IMR-90 (cell line): ENCODE measurements at regions not wholly inside any gene's neighbourhood (a gene's known extent, or its start where the extent isn't known, plus 50 kb on each side); places are given as distances from the start of the nearest gene placed in this dataset.

Experiments
- ATAC-seq: fragments of 200-7000 bp; cut with Tn5 transposase; 2 replicates; pipeline ENCODE4 v1.9.1; 2020; ENCODE audit warnings: low read depth, mild to moderate bottlenecking, moderate library complexity
- BruUV-seq: library from RNA; stranded (reverse); fragments of 400-500 nt; replicated peaks from 2 replicates; lab custom pipeline; 2021; lab: Mats Ljungman, UMichigan
- CTCF ChIA-PET: fragments of 300-600 bp; formaldehyde crosslinking; extraction: SDS; loops from one replicate; lab custom pipeline; 2021; ENCODE audit warnings: antibody characterized with exemption; lab: Yijun Ruan, JAX
- POLR2A ChIA-PET: fragments of 300-600 bp; sonication (Branson Sonifier 250); formaldehyde crosslinking; loops from one replicate; lab custom pipeline; 2022; ENCODE audit warnings: antibody characterized with exemption; ENCODE audit not compliant: unreplicated experiment; lab: Charles Lee
- DNase-seq: peaks from one replicate; pipeline ENCODE4 v3.0.0; 2013
- H2AFZ ChIP-seq: replicated peaks from 2 replicates; pipeline ENCODE3; 2013; ENCODE audit warnings: low read length, mild to moderate bottlenecking; ENCODE audit not compliant: poor library complexity
- H2AK5ac ChIP-seq: 2 replicates; pipeline ENCODE4 v1.6.1; 2013; ENCODE audit warnings: low read depth, low read length, inconsistent platforms
- H2AK9ac ChIP-seq: replicated peaks from 2 replicates; pipeline ENCODE3; 2013; ENCODE audit warnings: mild to moderate bottlenecking, low read depth, low read length, moderate library complexity; ENCODE audit not compliant: poor library complexity
- H2BK120ac ChIP-seq: 2 replicates; pipeline ENCODE4 v1.6.1; 2013; ENCODE audit warnings: low read depth, low read length, inconsistent platforms
- H2BK15ac ChIP-seq: 3 replicates; pipeline ENCODE4 v1.6.1; 2013; ENCODE audit warnings: low read depth, low read length, inconsistent platforms
- H2BK20ac ChIP-seq: 2 replicates; pipeline ENCODE4 v1.6.1; 2013; ENCODE audit warnings: low read depth, mild to moderate bottlenecking, inconsistent platforms, low read length, moderate library complexity
- H2BK5ac ChIP-seq: 2 replicates; pipeline ENCODE4 v1.6.1; 2013; ENCODE audit warnings: mild to moderate bottlenecking, low read depth, low read length, inconsistent platforms; ENCODE audit not compliant: poor library complexity, severe bottlenecking
- H3K14ac ChIP-seq: replicated peaks from 2 replicates; pipeline ENCODE4 v1.6.1; 2013; ENCODE audit warnings: low read depth, low read length, inconsistent platforms
- H3K18ac ChIP-seq: 2 replicates; pipeline ENCODE4 v1.6.1; 2013; ENCODE audit warnings: low read depth, low read length, control low read depth
- H3K23ac ChIP-seq: 2 replicates; pipeline ENCODE4 v1.6.1; 2013; ENCODE audit warnings: low read depth, low read length, inconsistent platforms
- H3K27ac ChIP-seq: 2 replicates; pipeline ENCODE4 v1.5.1; 2013; ENCODE audit warnings: mild to moderate bottlenecking, control low read depth, low read length; ENCODE audit not compliant: insufficient read depth
- H3K27me3 ChIP-seq: 2 replicates; pipeline ENCODE4 v1.6.1; 2013; ENCODE audit warnings: low read length; ENCODE audit not compliant: control insufficient read depth, insufficient read depth
- H3K36me3 ChIP-seq: 2 replicates; pipeline ENCODE4 v1.6.1; 2013; ENCODE audit warnings: low read length, mixed read lengths; ENCODE audit not compliant: control insufficient read depth, insufficient read depth
- H3K4ac ChIP-seq: 2 replicates; pipeline ENCODE4 v1.6.1; 2013; ENCODE audit warnings: low read depth, low read length, inconsistent platforms
- H3K4me1 ChIP-seq: 2 replicates; pipeline ENCODE4 v1.6.1; 2013; ENCODE audit warnings: low read length, mixed read lengths; ENCODE audit not compliant: control insufficient read depth, insufficient read depth
- H3K4me2 ChIP-seq: 2 replicates; pipeline ENCODE4 v1.6.1; 2013; ENCODE audit warnings: low read depth, mild to moderate bottlenecking, control low read depth, low read length, moderate library complexity
- H3K4me3 ChIP-seq: 2 replicates; pipeline ENCODE4 v1.5.1; 2013; ENCODE audit warnings: low read depth, mild to moderate bottlenecking, control low read depth, low read length, moderate library complexity; ENCODE audit not compliant: insufficient read depth
- H3K56ac ChIP-seq: 2 replicates; pipeline ENCODE4 v1.6.1; 2013; ENCODE audit warnings: low read length, inconsistent platforms; ENCODE audit not compliant: insufficient read depth; ENCODE audit errors: extremely low read depth
- H3K79me1 ChIP-seq, 2 experiments: 2 replicates each; pipeline ENCODE4 v1.6.1; 2013; ENCODE audit warnings: low read length in 2 of 2, inconsistent platforms in 1 of 2, low read depth in 1 of 2
- H3K9ac ChIP-seq: 2 replicates; pipeline ENCODE4 v1.6.1; 2013; ENCODE audit warnings: low read depth, low read length, control low read depth
- H3K9me1 ChIP-seq: 2 replicates; pipeline ENCODE4 v1.6.1; 2013; ENCODE audit warnings: low read length, inconsistent platforms; ENCODE audit not compliant: insufficient read depth
- H3K9me3 ChIP-seq: 2 replicates; pipeline ENCODE4 v1.6.1; 2013; ENCODE audit warnings: low read length; ENCODE audit not compliant: control insufficient read depth, insufficient read depth
- H4K20me1 ChIP-seq: 2 replicates; pipeline ENCODE4 v1.6.1; 2013; ENCODE audit warnings: low read length, inconsistent platforms; ENCODE audit not compliant: insufficient read depth
- H4K5ac ChIP-seq: 2 replicates; pipeline ENCODE4 v1.6.1; 2013; ENCODE audit warnings: mild to moderate bottlenecking, low read depth, low read length, control low read depth
- H4K8ac ChIP-seq, 2 experiments: 2 replicates each; pipeline ENCODE4 v1.6.1; 2013; ENCODE audit warnings: low read depth in 2 of 2, low read length in 2 of 2, control low read depth in 1 of 2, inconsistent platforms in 1 of 2
- H4K91ac ChIP-seq: 2 replicates; pipeline ENCODE4 v1.6.1; 2013; ENCODE audit warnings: low read depth, low read length, inconsistent platforms; ENCODE audit not compliant: insufficient read depth
- BHLHE40 ChIP-seq: fragments of 150-350 bp; IDR thresholded peaks from 2 replicates; pipeline ENCODE4 v1.6.1; 2016; ENCODE audit warnings: mild to moderate bottlenecking, low read depth, low read length
- CEBPB ChIP-seq: IDR thresholded peaks from 2 replicates; pipeline ENCODE4 v1.6.1; 2012; ENCODE audit warnings: low read depth, low read length, improper control_type of control experiment
- CHD1 ChIP-seq: IDR thresholded peaks from 2 replicates; pipeline ENCODE4 v1.6.1; 2012; ENCODE audit warnings: low read depth, low read length, improper control_type of control experiment
- CTCF ChIP-seq: conservative IDR thresholded peaks from 2 replicates; pipeline ENCODE4 v1.5.1; 2012; ENCODE audit warnings: mild to moderate bottlenecking, low read depth, low read length, improper control_type of control experiment
- ELK1 ChIP-seq: fragments of 150-350 bp; IDR thresholded peaks from 2 replicates; pipeline ENCODE4 v1.6.1; 2016; ENCODE audit warnings: low read depth, mild to moderate bottlenecking, low read length, moderate library complexity, borderline replicate concordance
- FOS ChIP-seq: fragments of 150-350 bp; IDR thresholded peaks from 2 replicates; pipeline ENCODE4 v1.6.1; 2016; ENCODE audit warnings: low read depth, low read length
- MAFK ChIP-seq: IDR thresholded peaks from 2 replicates; pipeline ENCODE4 v1.6.1; 2012; ENCODE audit warnings: low read depth, low read length, improper control_type of control experiment
- MAZ ChIP-seq: IDR thresholded peaks from 2 replicates; pipeline ENCODE4 v1.6.1; 2012; ENCODE audit warnings: low read depth, mild to moderate bottlenecking, low read length, improper control_type of control experiment, moderate library complexity, borderline replicate concordance
- MXI1 ChIP-seq: IDR thresholded peaks from 2 replicates; pipeline ENCODE4 v1.6.1; 2012; ENCODE audit warnings: low read depth, mild to moderate bottlenecking, low read length, moderate library complexity, borderline replicate concordance
- NFE2L2 ChIP-seq: fragments of 150-350 bp; IDR thresholded peaks from 2 replicates; pipeline ENCODE4 v1.6.1; 2016; ENCODE audit warnings: low read depth, mild to moderate bottlenecking, low read length
- POLR2A ChIP-seq: IDR thresholded peaks from 2 replicates; pipeline ENCODE4 v1.6.1; 2012; ENCODE audit warnings: mild to moderate bottlenecking, low read depth, low read length
- RAD21 ChIP-seq: IDR thresholded peaks from 2 replicates; pipeline ENCODE4 v1.6.1; 2012; ENCODE audit warnings: low read length, improper control_type of control experiment
- RCOR1 ChIP-seq: IDR thresholded peaks from 2 replicates; pipeline ENCODE4 v1.6.1; 2012; ENCODE audit warnings: mild to moderate bottlenecking, low read length, improper control_type of control experiment; ENCODE audit not compliant: insufficient replicate concordance
- RFX5 ChIP-seq: IDR thresholded peaks from 2 replicates; pipeline ENCODE4 v1.8.0; 2012; ENCODE audit warnings: low read depth, mild to moderate bottlenecking, low read length, moderate library complexity
- SMC3 ChIP-seq: fragments of 150-350 bp; IDR thresholded peaks from 2 replicates; pipeline ENCODE4 v1.6.1; 2016; ENCODE audit warnings: low read depth, mild to moderate bottlenecking, antibody characterized with exemption, low read length, moderate library complexity
- USF2 ChIP-seq: fragments of 150-350 bp; IDR thresholded peaks from 2 replicates; pipeline ENCODE4 v1.6.1; 2017; ENCODE audit warnings: mild to moderate bottlenecking, antibody characterized with exemption, low read length, low read depth
- WGBS, 2 experiments: methylation state at CpG; one replicate each; pipeline versions ENCODE4 v1.1.5 to v1.1.7; 2013; ENCODE audit warnings: missing lambda C conversion rate in 2 of 2; ENCODE audit not compliant: insufficient read length in 1 of 2; ENCODE audit errors: extremely low coverage in 2 of 2; 5-methylcytosine and 5-hydroxymethylcytosine counted together
- dilution Hi-C: fragments of 300-500 bp; cut with HindIII; formaldehyde crosslinking; loops from one replicate; pipeline ENCODE4 v1.14.3; 2018; ENCODE audit warnings: low sequenced_read_pairs; ENCODE audit not compliant: unreplicated experiment
- in situ Hi-C: fragments of 300-500 bp; cut with MboI; formaldehyde crosslinking; loops from 3 replicates; pipeline ENCODE4 v1.14.3; 2019; ENCODE audit warnings: low sequenced_read_pairs, inconsistent platforms, mixed read lengths
- intact Hi-C: fragments of 100-400 bp; cut with micrococcal nuclease; formaldehyde crosslinking; loops from 2 replicates; pipeline ENCODE4 v1.10.0; 2022

- intact Hi-C loops (no loop called here), dilution Hi-C loops (no loop called here), in situ Hi-C loops (no loop called here)
- no peak overlapping the region for H2AK9ac ChIP-seq
- H3K27me3 ChIP-seq, result no peaks in the 10 kb centered on the region; the same call in 1 of the 2 replicates
- no peak overlapping the region for H2AK5ac ChIP-seq
- no peak overlapping the region for H3K4me3 ChIP-seq
- no peak overlapping the region for H2BK5ac ChIP-seq
- ATAC-seq (no peak), DNase-seq (no peak)
- no peak overlapping the region for H4K91ac ChIP-seq
- POLR2A ChIA-PET, result no interaction called here
- H2BK120ac ChIP-seq, result no peak overlapping the region
- H3K4me2 ChIP-seq, result no peak overlapping the region
- no peaks in the 10 kb centered on the region for H3K79me1 ChIP-seq
- H3K4ac ChIP-seq, result no peak overlapping the region
- no peak overlapping the region for H3K9ac ChIP-seq
- H2AFZ ChIP-seq, result no peak overlapping the region
- no peak overlapping the region for H3K18ac ChIP-seq
- no peak overlapping the region for H2BK15ac ChIP-seq
- H2BK20ac ChIP-seq, result no peak overlapping the region
- H4K8ac ChIP-seq, result no peak overlapping the region
- H3K23ac ChIP-seq, result no peak overlapping the region
- no peaks in the 10 kb centered on the region for H4K20me1 ChIP-seq
- H3K9me3 ChIP-seq, result no peaks in the 10 kb centered on the region
- H4K5ac ChIP-seq, result no peak overlapping the region
- CTCF ChIA-PET, result interaction anchor here (0.8 kb wide), 1 partner anchor 54 kb away, joined by 3 read pairs; no protein-coding TSS in a partner anchor
- H3K36me3 ChIP-seq, result no peaks in the 10 kb centered on the region
- H3K27ac ChIP-seq, result no peak overlapping the region
- no peak overlapping the region for H3K14ac ChIP-seq
- no TSS peak for BruUV-seq
- WGBS, 2 experiments, result no CpG with 5 or more reads among the region's 5 CpGs
- H3K4me1 ChIP-seq, result no peaks in the 10 kb centered on the region
- no peaks in the 10 kb centered on the region for H3K9me1 ChIP-seq
- no peak for TF ChIP-seq POLR2A
- TF ChIP-seq RCOR1, result no peak
- no peak for TF ChIP-seq RAD21
- no peak for TF ChIP-seq CEBPB
- no peak for TF ChIP-seq MXI1
- TF ChIP-seq SMC3, result no peak
- no peak for TF ChIP-seq ELK1
- no peak for TF ChIP-seq USF2
- no peak for TF ChIP-seq CTCF
- no peak for TF ChIP-seq MAFK
- TF ChIP-seq NFE2L2, result no peak
- TF ChIP-seq CHD1, result no peak
- TF ChIP-seq RFX5, result no peak
- TF ChIP-seq BHLHE40, result no peak
- TF ChIP-seq MAZ, result no peak
- no peak for TF ChIP-seq FOS
- H3K56ac ChIP-seq, result no peak overlapping the region
Measured at GRCh38 chr2:58651930-58652329, 410.8 kb upstream of the FANCL start.
